HepG2 (cell line): ENCODE measurements at regions not wholly inside any gene's neighbourhood (a gene's known extent, or its start where the extent isn't known, plus 50 kb on each side); places are given as distances from the start of the nearest gene placed in this dataset.

Experiments used
- GPBP1L1 ChIP-seq: sonication (generic); formaldehyde crosslinking; IDR thresholded peaks from 2 replicates; pipeline ENCODE4 v1.5.0; 2020; ENCODE audit warnings: mild to moderate bottlenecking, missing genetic modification reagents
- MYC ChIP-seq: sonication (generic); formaldehyde crosslinking; IDR thresholded peaks from 2 replicates; pipeline ENCODE4 v1.9.0; 2021; ENCODE audit warnings: missing genetic modification reagents, borderline replicate concordance
- TAF1 ChIP-seq: sonication (generic); formaldehyde crosslinking; IDR thresholded peaks from 2 replicates; pipeline ENCODE4 v1.4.0; 2020; ENCODE audit warnings: missing genetic modification reagents
- ZFP90 ChIP-seq: sonication (generic); formaldehyde crosslinking; IDR thresholded peaks from 2 replicates; pipeline ENCODE4 v1.8.0; 2022; ENCODE audit warnings: missing genetic modification reagents, mild to moderate bottlenecking, inconsistent platforms, borderline replicate concordance
- ZNF18 ChIP-seq: sonication (generic); formaldehyde crosslinking; IDR thresholded peaks from 2 replicates; pipeline ENCODE4 v1.8.0; 2022; ENCODE audit warnings: mild to moderate bottlenecking, missing genetic modification reagents; ENCODE audit not compliant: insufficient replicate concordance
- ZSCAN5A ChIP-seq: sonication (generic); formaldehyde crosslinking; IDR thresholded peaks from 2 replicates; pipeline ENCODE4 v1.8.0; 2022; ENCODE audit warnings: mild to moderate bottlenecking, missing genetic modification reagents, borderline replicate concordance
- TF ChIP-seq, protein P1 (sequence below): sonication (generic); formaldehyde crosslinking; IDR thresholded peaks from 2 replicates; pipeline ENCODE4 v1.5.0; 2020; ENCODE audit warnings: mild to moderate bottlenecking, missing genetic modification reagents, moderate library complexity
- TF ChIP-seq, protein P2 (sequence below): sonication (generic); formaldehyde crosslinking; IDR thresholded peaks from 2 replicates; pipeline ENCODE4 v1.5.1; 2020; ENCODE audit warnings: mild to moderate bottlenecking, missing genetic modification reagents, moderate library complexity
- TF ChIP-seq, protein P3 (sequence below): sonication (generic); formaldehyde crosslinking; conservative IDR thresholded peaks from 2 replicates; pipeline ENCODE4 v1.8.0; 2022; ENCODE audit warnings: missing genetic modification reagents

DNA sequence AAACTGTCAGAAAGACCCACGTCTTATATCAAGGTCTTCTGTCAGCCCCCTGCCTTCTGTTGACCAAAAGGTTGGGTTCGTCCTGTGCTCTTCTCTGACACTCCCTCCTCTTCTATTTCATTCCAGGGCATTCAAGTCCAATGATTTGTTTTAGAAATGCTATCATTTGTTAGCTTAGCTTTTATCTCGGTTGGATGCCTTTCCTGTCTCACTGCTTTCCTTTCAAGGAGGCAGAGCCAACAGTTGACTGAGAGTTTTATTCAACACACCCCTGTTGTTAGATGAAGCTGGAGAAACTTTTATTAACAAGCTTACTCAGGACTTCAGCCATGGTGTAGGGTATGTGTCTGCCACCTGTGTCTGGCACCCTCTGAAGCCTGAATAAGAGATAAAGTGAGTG, 112.0 kb upstream of the SLC7A14 start:
- no peak for TF ChIP-seq MYC
- TF ChIP-seq, protein P1, sequence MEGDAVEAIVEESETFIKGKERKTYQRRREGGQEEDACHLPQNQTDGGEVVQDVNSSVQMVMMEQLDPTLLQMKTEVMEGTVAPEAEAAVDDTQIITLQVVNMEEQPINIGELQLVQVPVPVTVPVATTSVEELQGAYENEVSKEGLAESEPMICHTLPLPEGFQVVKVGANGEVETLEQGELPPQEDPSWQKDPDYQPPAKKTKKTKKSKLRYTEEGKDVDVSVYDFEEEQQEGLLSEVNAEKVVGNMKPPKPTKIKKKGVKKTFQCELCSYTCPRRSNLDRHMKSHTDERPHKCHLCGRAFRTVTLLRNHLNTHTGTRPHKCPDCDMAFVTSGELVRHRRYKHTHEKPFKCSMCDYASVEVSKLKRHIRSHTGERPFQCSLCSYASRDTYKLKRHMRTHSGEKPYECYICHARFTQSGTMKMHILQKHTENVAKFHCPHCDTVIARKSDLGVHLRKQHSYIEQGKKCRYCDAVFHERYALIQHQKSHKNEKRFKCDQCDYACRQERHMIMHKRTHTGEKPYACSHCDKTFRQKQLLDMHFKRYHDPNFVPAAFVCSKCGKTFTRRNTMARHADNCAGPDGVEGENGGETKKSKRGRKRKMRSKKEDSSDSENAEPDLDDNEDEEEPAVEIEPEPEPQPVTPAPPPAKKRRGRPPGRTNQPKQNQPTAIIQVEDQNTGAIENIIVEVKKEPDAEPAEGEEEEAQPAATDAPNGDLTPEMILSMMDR (CRISPR knock-in tag) = no peak
- no peak for TF ChIP-seq ZSCAN5A (CRISPR knock-in tag)
- TF ChIP-seq ZNF18 (CRISPR knock-in tag) = no peak
- no peak for TF ChIP-seq GPBP1L1 (CRISPR knock-in tag)
- no peak for TF ChIP-seq ZFP90 (CRISPR knock-in tag)
- TF ChIP-seq, protein P2, sequence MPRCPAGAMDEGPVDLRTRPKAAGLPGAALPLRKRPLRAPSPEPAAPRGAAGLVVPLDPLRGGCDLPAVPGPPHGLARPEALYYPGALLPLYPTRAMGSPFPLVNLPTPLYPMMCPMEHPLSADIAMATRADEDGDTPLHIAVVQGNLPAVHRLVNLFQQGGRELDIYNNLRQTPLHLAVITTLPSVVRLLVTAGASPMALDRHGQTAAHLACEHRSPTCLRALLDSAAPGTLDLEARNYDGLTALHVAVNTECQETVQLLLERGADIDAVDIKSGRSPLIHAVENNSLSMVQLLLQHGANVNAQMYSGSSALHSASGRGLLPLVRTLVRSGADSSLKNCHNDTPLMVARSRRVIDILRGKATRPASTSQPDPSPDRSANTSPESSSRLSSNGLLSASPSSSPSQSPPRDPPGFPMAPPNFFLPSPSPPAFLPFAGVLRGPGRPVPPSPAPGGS (CRISPR knock-in tag) = no peak
- TF ChIP-seq, protein P3, sequence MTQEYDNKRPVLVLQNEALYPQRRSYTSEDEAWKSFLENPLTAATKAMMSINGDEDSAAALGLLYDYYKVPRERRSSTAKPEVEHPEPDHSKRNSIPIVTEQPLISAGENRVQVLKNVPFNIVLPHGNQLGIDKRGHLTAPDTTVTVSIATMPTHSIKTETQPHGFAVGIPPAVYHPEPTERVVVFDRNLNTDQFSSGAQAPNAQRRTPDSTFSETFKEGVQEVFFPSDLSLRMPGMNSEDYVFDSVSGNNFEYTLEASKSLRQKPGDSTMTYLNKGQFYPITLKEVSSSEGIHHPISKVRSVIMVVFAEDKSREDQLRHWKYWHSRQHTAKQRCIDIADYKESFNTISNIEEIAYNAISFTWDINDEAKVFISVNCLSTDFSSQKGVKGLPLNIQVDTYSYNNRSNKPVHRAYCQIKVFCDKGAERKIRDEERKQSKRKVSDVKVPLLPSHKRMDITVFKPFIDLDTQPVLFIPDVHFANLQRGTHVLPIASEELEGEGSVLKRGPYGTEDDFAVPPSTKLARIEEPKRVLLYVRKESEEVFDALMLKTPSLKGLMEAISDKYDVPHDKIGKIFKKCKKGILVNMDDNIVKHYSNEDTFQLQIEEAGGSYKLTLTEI (CRISPR knock-in tag) = no peak
- TF ChIP-seq TAF1 (CRISPR knock-in tag) = no peak
